ENCODE measurements at regions not wholly inside any gene's neighbourhood (a gene's known extent, or its start where the extent isn't known, plus 50 kb on each side); places are given as distances from the start of the nearest gene placed in this dataset.
A peak's percentile ranks its signal among the peaks of the same experiment; 100 is the strongest.

DNA sequence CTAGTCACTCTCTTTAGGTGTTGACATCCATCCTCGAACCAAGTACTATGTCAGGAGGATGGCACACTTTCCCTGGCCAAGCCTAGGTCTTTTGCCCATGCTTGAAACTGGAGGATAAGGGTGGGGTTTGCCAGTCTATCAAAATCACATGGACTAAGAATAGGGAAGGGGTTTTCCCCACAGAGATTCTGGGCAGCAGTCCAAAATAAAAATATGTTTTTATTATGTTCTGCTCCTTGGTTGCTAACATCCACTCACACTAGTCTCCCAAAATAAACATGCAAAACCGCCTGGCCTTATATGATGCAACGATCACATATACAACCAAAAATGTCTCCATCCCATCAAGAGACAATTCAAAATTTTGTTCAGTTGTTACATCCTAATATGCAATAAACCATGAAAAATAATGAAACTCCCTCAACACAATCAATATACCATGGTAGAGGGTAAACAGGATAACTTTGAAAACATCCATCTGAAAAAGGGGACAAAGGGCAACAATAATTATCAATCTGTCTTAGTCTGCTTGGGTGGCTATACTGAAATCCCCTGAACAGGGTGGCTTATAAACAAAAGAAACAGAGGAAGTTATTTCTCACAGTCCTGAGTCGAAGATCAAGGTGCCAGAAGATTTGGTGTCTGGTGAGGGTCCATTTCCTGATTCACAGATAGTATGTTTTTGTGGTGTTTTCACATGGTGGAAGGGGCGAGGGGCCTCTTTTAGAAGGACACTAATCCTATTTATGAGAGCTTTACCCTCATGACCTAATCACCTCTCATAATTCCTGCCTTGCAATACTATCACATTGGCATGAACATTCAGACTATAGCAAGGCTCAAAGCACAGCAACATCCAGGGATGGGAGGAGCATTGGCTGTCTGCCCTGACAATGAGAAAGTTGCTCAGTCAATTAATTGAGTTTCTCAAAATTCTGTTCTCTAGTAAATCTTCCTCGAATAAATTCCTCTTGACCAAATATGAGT lies 159.3 kb downstream of the ETV1 start:
- peaks cover 9 to 11% of the 10 kb centered on the region in 2 donors for H3K4me1 Mint-ChIP-seq
- H3K4me3 Mint-ChIP-seq: no peak overlapping the region
- H3K27me3 Mint-ChIP-seq (ENCODE audit: low read depth in 3 of 3): peaks cover 0 to 1% (median 0%) of the 10 kb centered on the region in 3 donors
- DNase-seq: no peak
- H3K27ac Mint-ChIP-seq: peak overlapping the region in 1 of 6 donors; percentile 31
- no peaks in the 10 kb centered on the region for H3K36me3 Mint-ChIP-seq
- peaks cover 0 to 1% (median 0%) of the 10 kb centered on the region in 6 donors for H3K9me3 Mint-ChIP-seq

GRCh38 chr7:13832346-13832745 lies 157.1 kb downstream of the ETV1 start:
- Mint-ChIP-seq H3K27me3 (ENCODE audit: low read depth in 3 of 3) (peaks cover 0 to 2% (median 0%) of the 10 kb centered on the region in 3 donors), H3K4me3 (no peak overlapping the region), H3K9me3 (no peaks in the 10 kb centered on the region), H3K27ac (no peak overlapping the region), H3K4me1 (peaks cover 9 to 11% of the 10 kb centered on the region in 2 donors), H3K36me3 (no peaks in the 10 kb centered on the region)
- no peak for DNase-seq

DNA sequence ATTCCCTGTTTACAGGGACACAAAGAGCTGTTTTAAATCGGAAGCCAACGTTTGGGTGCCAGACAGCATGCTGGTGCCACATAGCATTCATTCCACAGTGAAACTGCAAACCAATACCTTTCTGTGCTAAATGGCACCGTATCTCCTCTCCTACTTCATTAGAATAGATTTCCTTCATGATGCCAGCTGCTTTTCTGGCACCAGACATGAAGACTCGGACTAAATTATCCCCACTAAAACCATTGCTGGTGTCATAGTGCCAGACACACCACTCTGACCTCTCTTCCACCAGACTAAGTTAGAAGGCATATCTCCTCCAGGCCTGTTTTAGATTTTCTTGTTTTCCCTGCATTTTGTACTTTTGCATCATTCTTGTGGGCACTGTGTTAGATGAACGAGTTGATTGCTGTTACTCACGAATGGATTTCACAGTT lies 155.1 kb downstream of the ETV1 start:
- no peak overlapping the region for H3K27ac Mint-ChIP-seq
- peaks cover 9 to 11% of the 10 kb centered on the region in 2 donors for H3K4me1 Mint-ChIP-seq
- DNase-seq: no peak
- no peaks in the 10 kb centered on the region for H3K9me3 Mint-ChIP-seq
- no peaks in the 10 kb centered on the region for H3K36me3 Mint-ChIP-seq
- peaks cover 0 to 4% (median 2%) of the 10 kb centered on the region in 3 donors for H3K27me3 Mint-ChIP-seq (ENCODE audit: low read depth in 3 of 3)
- H3K4me3 Mint-ChIP-seq: no peak overlapping the region

DNA sequence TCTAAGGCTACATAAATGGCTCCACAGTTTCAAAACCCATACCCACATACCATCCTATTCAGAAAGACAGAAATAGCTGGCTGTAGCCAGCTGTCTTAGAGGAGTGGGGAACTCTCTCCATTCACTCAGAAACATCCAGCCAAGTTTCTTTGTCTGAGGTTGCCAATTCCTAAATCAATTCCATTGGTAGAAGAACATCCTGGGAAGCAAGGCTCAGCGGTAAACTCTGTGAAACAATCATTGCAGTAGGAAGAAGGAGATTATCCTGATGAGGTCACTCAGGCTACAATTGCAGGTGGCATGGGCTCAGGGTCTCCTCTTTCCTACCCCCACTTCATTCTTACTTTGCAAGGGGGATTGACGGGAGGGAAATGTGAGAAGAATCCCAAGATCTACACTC lies 154.0 kb downstream of the ETV1 start:
- DNase-seq: no peak
- H3K27me3 Mint-ChIP-seq (ENCODE audit: low read depth in 3 of 3): peaks cover 0 to 6% (median 2%) of the 10 kb centered on the region in 3 donors
- H3K27ac Mint-ChIP-seq: no peak overlapping the region
- peaks cover 5% of the 10 kb centered on the region in 2 donors for H3K4me1 Mint-ChIP-seq
- no peak overlapping the region for H3K4me3 Mint-ChIP-seq
- peaks cover 0 to 2% (median 0%) of the 10 kb centered on the region in 6 donors for H3K9me3 Mint-ChIP-seq
- H3K36me3 Mint-ChIP-seq: no peaks in the 10 kb centered on the region

DNA sequence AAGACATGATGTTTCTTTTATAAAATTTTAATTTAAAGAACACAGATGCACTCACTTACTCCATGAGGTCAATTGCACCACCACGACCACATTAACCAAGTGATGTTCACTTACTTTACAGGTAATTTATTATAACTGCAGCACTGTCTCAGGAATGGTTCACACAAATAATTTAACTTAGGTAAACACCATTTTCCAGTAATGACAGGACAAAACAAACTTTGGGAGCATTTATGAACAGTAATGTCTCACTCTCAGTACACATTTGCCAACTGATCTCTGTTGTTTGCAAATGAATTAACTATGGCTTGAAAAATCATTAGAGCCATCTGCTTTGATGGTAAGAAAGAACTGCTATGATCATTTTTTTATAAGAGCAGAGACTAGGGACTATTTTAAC lies 150.4 kb downstream of the ETV1 start:
- Mint-ChIP-seq H3K27me3 (ENCODE audit: low read depth in 3 of 3) (peaks cover 0 to 9% (median 3%) of the 10 kb centered on the region in 3 donors), H3K27ac (no peak overlapping the region), H3K9me3 (peaks cover 0 to 2% (median 0%) of the 10 kb centered on the region in 6 donors), H3K36me3 (no peaks in the 10 kb centered on the region), H3K4me1 (no peaks in the 10 kb centered on the region), H3K4me3 (no peak overlapping the region)
- DNase-seq: no peak
